Panc1 (cell line): ENCODE measurements at regions not wholly inside any gene's neighbourhood (a gene's known extent, or its start where the extent isn't known, plus 50 kb on each side); places are given as distances from the start of the nearest gene placed in this dataset.

Experiments used
- POLR2AphosphoS5 ChIP-seq: IDR thresholded peaks from 2 replicates; pipeline ENCODE4 v1.6.1; 2012; ENCODE audit warnings: mild to moderate bottlenecking, low read depth, low read length, moderate library complexity
- REST ChIP-seq, 2 experiments: IDR thresholded peaks; 2 replicates each; pipeline ENCODE4 v1.6.1; 2011 to 2012; ENCODE audit warnings: low read depth in 2 of 2, control low read depth in 1 of 2, low read length in 1 of 2, mild to moderate bottlenecking in 1 of 2, moderate library complexity in 1 of 2; ENCODE audit not compliant: insufficient read depth in 1 of 2
- TCF7L2 ChIP-seq: IDR thresholded peaks from 2 replicates; pipeline ENCODE4 v1.6.1; 2011; ENCODE audit warnings: mild to moderate bottlenecking, low read depth, low read length, inconsistent platforms
- TF ChIP-seq, protein P1 (sequence below): fragments of 450-650 bp; IDR thresholded peaks from 2 replicates; pipeline ENCODE4 v1.5.1; 2017; ENCODE audit warnings: mild to moderate bottlenecking

DNA sequence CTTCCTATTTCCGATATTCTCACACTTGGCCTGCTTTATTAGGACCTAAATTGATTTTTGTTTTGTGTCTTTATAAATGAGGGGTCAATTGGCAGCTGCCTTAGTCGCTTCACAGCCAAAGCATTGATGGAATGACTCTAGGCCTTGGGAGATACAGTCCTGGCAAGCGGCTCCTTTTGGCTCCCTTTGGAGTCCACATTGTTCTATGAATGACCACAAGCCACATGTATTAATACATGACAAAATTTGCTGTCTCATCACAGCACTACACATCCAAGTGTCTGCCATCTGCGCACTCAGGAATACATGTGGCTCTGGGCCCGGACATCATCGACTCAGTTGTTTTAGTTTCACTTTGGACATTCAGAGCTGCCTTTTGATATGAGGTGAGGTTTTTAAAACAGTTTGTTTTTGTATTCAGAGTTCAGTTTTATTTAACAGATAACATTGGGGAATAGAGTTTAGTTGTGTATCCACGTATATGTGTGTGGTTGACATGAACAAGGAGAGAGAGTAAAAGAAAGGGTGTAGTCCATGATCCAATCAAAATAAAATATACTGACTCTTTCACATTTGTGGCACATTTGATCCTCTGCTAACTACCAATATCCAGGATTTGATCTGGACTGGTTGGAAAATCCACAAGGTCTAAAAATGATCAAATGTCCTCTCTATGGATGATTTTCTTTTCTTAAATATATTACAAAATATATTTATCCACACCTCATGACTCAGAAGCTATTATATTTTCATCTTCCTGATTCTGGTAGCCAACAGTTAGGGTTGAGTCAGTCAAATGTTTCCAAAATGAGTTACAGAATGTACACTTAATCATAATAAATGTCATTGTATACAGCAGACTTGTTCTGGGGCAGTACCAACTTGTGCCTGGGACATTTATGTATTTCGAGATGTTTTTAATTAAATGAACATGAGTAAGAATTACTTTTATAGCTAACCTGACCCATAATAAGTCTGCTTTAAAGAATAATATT, 114.0 kb upstream of the MTAP start:
- TF ChIP-seq, protein P1, sequence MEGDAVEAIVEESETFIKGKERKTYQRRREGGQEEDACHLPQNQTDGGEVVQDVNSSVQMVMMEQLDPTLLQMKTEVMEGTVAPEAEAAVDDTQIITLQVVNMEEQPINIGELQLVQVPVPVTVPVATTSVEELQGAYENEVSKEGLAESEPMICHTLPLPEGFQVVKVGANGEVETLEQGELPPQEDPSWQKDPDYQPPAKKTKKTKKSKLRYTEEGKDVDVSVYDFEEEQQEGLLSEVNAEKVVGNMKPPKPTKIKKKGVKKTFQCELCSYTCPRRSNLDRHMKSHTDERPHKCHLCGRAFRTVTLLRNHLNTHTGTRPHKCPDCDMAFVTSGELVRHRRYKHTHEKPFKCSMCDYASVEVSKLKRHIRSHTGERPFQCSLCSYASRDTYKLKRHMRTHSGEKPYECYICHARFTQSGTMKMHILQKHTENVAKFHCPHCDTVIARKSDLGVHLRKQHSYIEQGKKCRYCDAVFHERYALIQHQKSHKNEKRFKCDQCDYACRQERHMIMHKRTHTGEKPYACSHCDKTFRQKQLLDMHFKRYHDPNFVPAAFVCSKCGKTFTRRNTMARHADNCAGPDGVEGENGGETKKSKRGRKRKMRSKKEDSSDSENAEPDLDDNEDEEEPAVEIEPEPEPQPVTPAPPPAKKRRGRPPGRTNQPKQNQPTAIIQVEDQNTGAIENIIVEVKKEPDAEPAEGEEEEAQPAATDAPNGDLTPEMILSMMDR, result no peak
- peak; percentile 40; the same call in 1 of the 2 replicates for TF ChIP-seq POLR2AphosphoS5
- TF ChIP-seq REST (IDR thresholded peaks at IDR 0.05; ENCODE audit: insufficient read depth in 1 of 2, low read depth in 2 of 2, low read length in 1 of 2), result no peak
- no peak for TF ChIP-seq TCF7L2
